H1 (cell line): ENCODE measurements at regions not wholly inside any gene's neighbourhood (a gene's known extent, or its start where the extent isn't known, plus 50 kb on each side); places are given as distances from the start of the nearest gene placed in this dataset.

Experiments used
- CTCF ChIA-PET: fragments of 300-600 bp; sonication (Branson Sonifier 250); formaldehyde crosslinking; loops from one replicate; lab custom pipeline; 2021; ENCODE audit not compliant: partially characterized antibody; lab: Charles Lee
- POLR2A ChIA-PET: fragments of 300-600 bp; sonication (Branson Sonifier 250); formaldehyde crosslinking; loops from one replicate; lab custom pipeline; 2021; ENCODE audit warnings: inconsistent platforms; ENCODE audit not compliant: partially characterized antibody; lab: Charles Lee
- DNase-seq, 2 experiments: peaks; one replicate each; pipeline versions ENCODE4 v3.0.0 to v3.0.0-alpha.2; 2010 to 2022; ENCODE audit warnings: low spot score in 2 of 2, low read depth in 1 of 2, mixed read lengths in 1 of 2
- FAIRE-seq: peaks from 2 replicates; lab custom pipeline; 2011; peaks lifted over from hg19 to GRCh38; lab: Jason Lieb, UNC
- H2AFZ ChIP-seq: 2 replicates; pipeline ENCODE4 v1.8.1; 2012; ENCODE audit warnings: low read length, inconsistent platforms
- H2AK5ac ChIP-seq: 2 replicates; pipeline ENCODE4 v1.6.1; 2013; ENCODE audit warnings: low read depth, low read length
- H2BK120ac ChIP-seq: replicated peaks from 2 replicates; pipeline ENCODE3; 2013; ENCODE audit warnings: low read depth, low read length, inconsistent platforms
- H2BK12ac ChIP-seq: 2 replicates; pipeline ENCODE4 v1.6.1; 2013; ENCODE audit warnings: low read depth, low read length
- H2BK15ac ChIP-seq: 2 replicates; pipeline ENCODE4 v1.6.1; 2013; ENCODE audit warnings: low read length
- H2BK20ac ChIP-seq: 2 replicates; pipeline ENCODE4 v1.6.1; 2013; ENCODE audit warnings: low read length
- H2BK5ac ChIP-seq: 2 replicates; pipeline ENCODE4 v1.6.1; 2013; ENCODE audit warnings: low read depth, low read length
- H3K14ac ChIP-seq: 2 replicates; pipeline ENCODE4 v1.6.1; 2013; ENCODE audit warnings: inconsistent platforms; ENCODE audit not compliant: insufficient read length
- H3K18ac ChIP-seq: 2 replicates; pipeline ENCODE4 v1.6.1; 2013; ENCODE audit warnings: low read length; ENCODE audit errors: extremely low read depth
- H3K23ac ChIP-seq: 2 replicates; pipeline ENCODE4 v1.6.1; 2013; ENCODE audit warnings: inconsistent platforms; ENCODE audit not compliant: insufficient read length
- H3K23me2 ChIP-seq: 2 replicates; pipeline ENCODE4 v1.6.1; 2013; ENCODE audit warnings: low read depth, low read length
- H3K27ac ChIP-seq: 2 replicates; pipeline ENCODE4 v1.6.1; 2011; ENCODE audit warnings: low read depth, low read length, inconsistent platforms
- H3K27me3 ChIP-seq, 4 experiments: replicated peaks in 1 of 4; 1 replicate in 1 of 4; 2 replicates in 3 of 4; pipeline versions ENCODE4 v1.6.1 to v1.8.1; 2011 to 2013; ENCODE audit warnings: low read length in 3 of 4, mild to moderate bottlenecking in 3 of 4, inconsistent platforms in 2 of 4, mixed read lengths in 2 of 4, moderate library complexity in 1 of 4; ENCODE audit not compliant: control insufficient read depth in 3 of 4, insufficient read depth in 3 of 4; ENCODE audit errors: extremely low read depth in 1 of 4
- H3K36me3 ChIP-seq, 4 experiments: 2 replicates each; pipeline versions ENCODE4 v1.6.1 to v1.8.1; 2011 to 2013; ENCODE audit warnings: mild to moderate bottlenecking in 4 of 4, low read length in 3 of 4, moderate library complexity in 2 of 4, control low read depth in 1 of 4, inconsistent platforms in 1 of 4; ENCODE audit not compliant: insufficient read depth in 4 of 4, control insufficient read depth in 2 of 4
- H3K4ac ChIP-seq: replicated peaks from 2 replicates; pipeline ENCODE3; 2013; ENCODE audit warnings: low read length, low read depth, mixed read lengths, inconsistent platforms; ENCODE audit not compliant: insufficient read length
- H3K4me1 ChIP-seq, 4 experiments: replicated peaks in 1 of 4; 1 replicate in 1 of 4; 2 replicates in 3 of 4; pipeline versions ENCODE4 v1.6.1 to v1.8.1; 2011 to 2013; ENCODE audit warnings: low read length in 3 of 4, inconsistent platforms in 2 of 4, mixed read lengths in 1 of 4; ENCODE audit not compliant: insufficient read depth in 4 of 4, control insufficient read depth in 3 of 4
- H3K4me2 ChIP-seq, 2 experiments: 2 replicates each; pipeline versions ENCODE4 v1.6.1 to v1.8.1; 2011 to 2013; ENCODE audit warnings: low read depth in 2 of 2, low read length in 2 of 2, control low read depth in 1 of 2, inconsistent platforms in 1 of 2, mild to moderate bottlenecking in 1 of 2; ENCODE audit not compliant: insufficient read depth in 1 of 2
- H3K4me3 ChIP-seq, 4 experiments: fragments of 200-600, 300-600 bp in 1 of 4; sonication (generic), shearing (Covaris generic), sonication (Bioruptor Twin) in 1 of 4; 2 replicates each; pipeline versions ENCODE4 v1.5.1 to v1.8.1; 2011 to 2016; ENCODE audit warnings: low read length in 4 of 4, low read depth in 3 of 4, control low read depth in 2 of 4, inconsistent platforms in 2 of 4, mild to moderate bottlenecking in 2 of 4, mixed read lengths in 1 of 4, moderate library complexity in 1 of 4; ENCODE audit not compliant: insufficient read depth in 2 of 4; ENCODE audit errors: extremely low read depth in 1 of 4
- H3K56ac ChIP-seq: replicated peaks from 2 replicates; pipeline ENCODE3; 2013; ENCODE audit warnings: low read depth, mild to moderate bottlenecking, mixed read lengths, low read length, inconsistent platforms; ENCODE audit not compliant: insufficient read length
- H3K79me1 ChIP-seq: 2 replicates; pipeline ENCODE4 v1.6.1; 2013; ENCODE audit warnings: low read depth, low read length, control low read depth
- H3K79me2 ChIP-seq, 2 experiments: 2 replicates each; pipeline versions ENCODE4 v1.6.1 to v1.8.1; 2012 to 2013; ENCODE audit warnings: low read length in 2 of 2, mild to moderate bottlenecking in 2 of 2, inconsistent platforms in 1 of 2; ENCODE audit not compliant: insufficient read depth in 2 of 2, control insufficient read depth in 1 of 2
- H3K9ac ChIP-seq, 4 experiments: replicated peaks in 1 of 4; 1 replicate in 1 of 4; 2 replicates in 3 of 4; pipeline versions ENCODE4 v1.6.1 to v1.8.1; 2011 to 2013; ENCODE audit warnings: low read depth in 3 of 4, low read length in 3 of 4, control low read depth in 2 of 4, mild to moderate bottlenecking in 2 of 4, moderate library complexity in 2 of 4, inconsistent platforms in 1 of 4; ENCODE audit errors: extremely low read depth in 1 of 4
- H3K9me3 ChIP-seq, 2 experiments: 2 replicates each; pipeline versions ENCODE4 v1.6.1 to v1.8.1; 2012 to 2013; ENCODE audit warnings: mild to moderate bottlenecking in 2 of 2, moderate library complexity in 2 of 2, control low read depth in 1 of 2, inconsistent platforms in 1 of 2, low read depth in 1 of 2, low read length in 1 of 2, mixed read lengths in 1 of 2; ENCODE audit not compliant: insufficient read depth in 2 of 2
- H4K20me1 ChIP-seq, 2 experiments: replicated peaks in 1 of 2; 2 replicates each; pipeline versions ENCODE3 to v1.8.1; 2011 to 2013; ENCODE audit warnings: inconsistent platforms in 2 of 2, low read length in 2 of 2, mild to moderate bottlenecking in 1 of 2; ENCODE audit not compliant: insufficient read depth in 2 of 2, control insufficient read depth in 1 of 2
- H4K5ac ChIP-seq: 2 replicates; pipeline ENCODE4 v1.6.1; 2013; ENCODE audit warnings: low read length, low read depth, mixed read lengths, inconsistent platforms; ENCODE audit not compliant: insufficient read length
- H4K8ac ChIP-seq: 2 replicates; pipeline ENCODE4 v1.8.0; 2013; ENCODE audit warnings: mild to moderate bottlenecking, moderate library complexity, low read length, inconsistent platforms; ENCODE audit not compliant: insufficient read depth; ENCODE audit errors: extremely low read depth
- H4K91ac ChIP-seq: replicated peaks from 2 replicates; pipeline ENCODE3; 2013; ENCODE audit warnings: low read length, mixed read lengths, inconsistent platforms; ENCODE audit not compliant: insufficient read length
- NRF1 ChIP-seq: IDR thresholded peaks from 2 replicates; pipeline ENCODE4 v1.6.1; 2011; ENCODE audit warnings: mild to moderate bottlenecking, low read depth, low read length, improper control_type of control experiment
- SIRT6 ChIP-seq: IDR thresholded peaks from one replicate; pipeline ENCODE4 v1.7.1; 2012; ENCODE audit warnings: low read length, inconsistent platforms
- WGBS, 2 experiments: shearing (Covaris generic) in 1 of 2; methylation state at CpG; one replicate each; pipeline versions ENCODE4 v1.1.6 to v1.1.7; 2013 to 2015; ENCODE audit warnings: low lambda C conversion rate in 2 of 2, mixed read lengths in 2 of 2, inconsistent platforms in 1 of 2, low coverage in 1 of 2, missing lambda C conversion rate in 1 of 2; ENCODE audit not compliant: insufficient replicate concordance in 2 of 2, insufficient coverage in 1 of 2, insufficient read length in 1 of 2; ENCODE audit errors: extremely low coverage in 1 of 2, missing lambda C conversion rate in 1 of 2; 5-methylcytosine and 5-hydroxymethylcytosine counted together
- TF ChIP-seq, protein P1 (sequence below): IDR thresholded peaks from 2 replicates; pipeline ENCODE4 v1.6.1; 2011; ENCODE audit warnings: low read length, improper control_type of control experiment

DNA sequence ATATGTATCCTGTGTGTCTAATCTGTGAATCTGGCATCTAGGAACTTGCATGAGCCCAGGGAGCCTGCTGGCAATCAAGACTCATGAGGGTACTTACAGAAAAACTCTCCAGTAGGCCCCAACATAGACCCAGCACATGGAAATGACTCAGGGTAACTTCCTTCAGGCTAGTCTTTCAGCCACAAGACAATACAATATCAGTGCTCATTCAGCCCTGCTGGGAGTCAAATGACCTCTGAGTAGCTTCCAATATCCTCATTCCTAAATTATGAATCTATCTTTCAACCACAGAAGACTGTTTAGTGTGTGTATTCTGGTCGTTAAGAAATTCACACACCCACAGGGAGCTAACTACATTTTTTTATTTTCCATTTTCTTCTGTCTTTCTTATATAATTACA lies 1273.0 kb downstream of the EFNA5 start:
- WGBS, 2 experiments = 89% methylated on average over 1 of the region's 1 CpG; no CpG with 5 or more reads in 1 of the 2 experiments
- Histone ChIP-seq H3K36me3 (no peaks in the 10 kb centered on the region), H3K27ac (no peak overlapping the region), H3K18ac (no peak overlapping the region), H3K14ac (no peak overlapping the region), H4K5ac (no peak overlapping the region), H3K79me1 (no peaks in the 10 kb centered on the region), H3K79me2 (no peaks in the 10 kb centered on the region), H2BK5ac (no peak overlapping the region), H3K23ac (no peak overlapping the region), H3K56ac (no peak overlapping the region), H4K20me1 (no peaks in the 10 kb centered on the region), H2AFZ (peak overlapping the region; percentile 81), H3K23me2 (no peaks in the 10 kb centered on the region), H3K9me3 (no peaks in the 10 kb centered on the region), H2AK5ac (no peak overlapping the region), H3K4me2 (no peak overlapping the region), H4K8ac (no peak overlapping the region), H3K9ac (no peak overlapping the region), H2BK20ac (no peak overlapping the region), H2BK15ac (no peak overlapping the region), H3K4me1 (no peaks in the 10 kb centered on the region), H4K91ac (no peak overlapping the region), H2BK12ac (no peak overlapping the region), H3K4me3 (no peak overlapping the region), H3K27me3 (peaks cover 0 to 1% (median 0%) of the 10 kb centered on the region in 4 experiments; a peak in 1 of 7 replicates), H3K4ac (no peak overlapping the region), H2BK120ac (no peak overlapping the region)
- POLR2A ChIA-PET = no interaction called here
- FAIRE-seq = no peak
- CTCF ChIA-PET = no interaction called here
- no peak for TF ChIP-seq NRF1
- TF ChIP-seq, protein P1, sequence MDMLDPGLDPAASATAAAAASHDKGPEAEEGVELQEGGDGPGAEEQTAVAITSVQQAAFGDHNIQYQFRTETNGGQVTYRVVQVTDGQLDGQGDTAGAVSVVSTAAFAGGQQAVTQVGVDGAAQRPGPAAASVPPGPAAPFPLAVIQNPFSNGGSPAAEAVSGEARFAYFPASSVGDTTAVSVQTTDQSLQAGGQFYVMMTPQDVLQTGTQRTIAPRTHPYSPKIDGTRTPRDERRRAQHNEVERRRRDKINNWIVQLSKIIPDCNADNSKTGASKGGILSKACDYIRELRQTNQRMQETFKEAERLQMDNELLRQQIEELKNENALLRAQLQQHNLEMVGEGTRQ = no peak
- no peak for TF ChIP-seq SIRT6
- DNase-seq = no peak
